ENCODE measurements at regions not wholly inside any gene's neighbourhood (a gene's known extent, or its start where the extent isn't known, plus 50 kb on each side); places are given as distances from the start of the nearest gene placed in this dataset.

- TF ChIP-seq CTCF (optimal IDR thresholded peaks at IDR 0.05 in 1 of 3, IDR thresholded peaks at IDR 0.05 in 1 of 3, conservative IDR thresholded peaks at IDR 0.05 in 1 of 3; ENCODE audit: extremely low read depth in 1 of 3, insufficient read depth in 2 of 3, low read length in 3 of 3) = no peak
- no peak for TF ChIP-seq EZH2 (IDR thresholded peaks at IDR 0.05; ENCODE audit: low read length)
These were observed 307.9 kb downstream of the TLE3 start for GRCh38 chr15:69789648-69790393.

Measured in keratinocyte (primary cell).